Esophagus muscularis mucosa (tissue), 4 donors: ENCODE measurements at regions not wholly inside any gene's neighbourhood (a gene's known extent, or its start where the extent isn't known, plus 50 kb on each side); places are given as distances from the start of the nearest gene placed in this dataset.

Experiments
- CTCF ChIP-seq, 3 experiments: fragments of 200-600 bp in 2 of 3; fragments of 450-650 bp in 1 of 3; sonication (generic) in 2 of 3; IDR thresholded peaks; one replicate each; pipeline ENCODE4 v1.5.1; 2017 to 2019; ENCODE audit warnings: antibody characterized with exemption in 3 of 3, mild to moderate bottlenecking in 2 of 3, moderate library complexity in 1 of 3
- EP300 ChIP-seq: sonication (generic); formaldehyde crosslinking; IDR thresholded peaks from one replicate; pipeline ENCODE4 v1.6.1; 2017; ENCODE audit warnings: antibody characterized with exemption
- POLR2A ChIP-seq: fragments of 450-650 bp; IDR thresholded peaks from one replicate; pipeline ENCODE4 v1.6.1; 2017; ENCODE audit warnings: antibody characterized with exemption, moderate library complexity, mild to moderate bottlenecking, low read depth

- TF ChIP-seq CTCF (IDR thresholded peaks at IDR 0.05) = no peak
- no peak for TF ChIP-seq POLR2A
- no peak for TF ChIP-seq EP300
These were observed 559.6 kb upstream of the DIPK2B start for GRCh38 chrX:45760187-45760742.
